Upper lobe of right lung (tissue), 1 donor: ENCODE measurements at regions not wholly inside any gene's neighbourhood (a gene's known extent, or its start where the extent isn't known, plus 50 kb on each side); places are given as distances from the start of the nearest gene placed in this dataset.

Experiments used
- ATAC-seq: fragments of 200-7000 bp; cut with Tn5 transposase; one replicate; pipeline ENCODE4 v1.9.1; 2020; ENCODE audit warnings: mild to moderate bottlenecking, moderate library complexity
- DNase-seq: peaks from one replicate; pipeline ENCODE4 v3.0.0-alpha.2; 2020
- H3K27ac ChIP-seq: fragments of 200-600 bp; one replicate; pipeline ENCODE4 v1.8.0; 2022
- H3K27me3 ChIP-seq: fragments of 200-600 bp; one replicate; pipeline ENCODE4 v1.8.0; 2022; ENCODE audit warnings: mild to moderate bottlenecking
- H3K36me3 ChIP-seq: fragments of 200-600 bp; one replicate; pipeline ENCODE4 v1.8.0; 2022
- H3K4me1 ChIP-seq: fragments of 200-600 bp; one replicate; pipeline ENCODE4 v1.8.0; 2022
- H3K4me3 ChIP-seq: fragments of 200-600 bp; one replicate; pipeline ENCODE4 v1.8.0; 2022; ENCODE audit warnings: mild to moderate bottlenecking
- H3K9me3 ChIP-seq: fragments of 200-600 bp; one replicate; pipeline ENCODE4 v1.8.0; 2022
- intact Hi-C: fragments of 100-400 bp; cut with DNase I; formaldehyde crosslinking; loops from one replicate; pipeline ENCODE4 v1.11.0; 2022
- TF ChIP-seq, protein P1 (sequence below): fragments of 200-600 bp; IDR thresholded peaks from one replicate; pipeline ENCODE4 v1.8.0; 2022; ENCODE audit warnings: antibody characterized with exemption
- donor health status: DM: no; HTN: yes; CAD: no; lungs with severe emphysema.

DNA sequence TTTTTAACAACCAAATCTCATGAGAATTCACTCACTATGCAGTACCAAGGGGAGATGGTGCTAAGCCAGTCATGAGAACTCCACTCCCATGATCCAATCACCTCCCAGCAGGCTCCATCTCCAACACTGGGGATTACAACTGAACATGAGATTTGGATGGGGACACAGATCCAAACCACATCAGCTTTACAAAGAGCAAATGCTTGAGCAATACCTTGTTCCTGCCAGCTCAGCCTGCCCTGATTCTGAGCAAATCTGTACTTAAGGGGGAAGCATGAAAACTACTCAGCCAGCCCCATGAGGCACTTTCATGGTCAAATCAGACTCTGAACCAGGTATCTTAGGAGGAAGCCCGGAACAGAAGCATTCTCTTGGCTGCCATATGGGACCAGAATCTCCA lies 259.9 kb downstream of the TBC1D4 start:
- Histone ChIP-seq H3K27me3 (peaks cover 6% of the 10 kb centered on the region), H3K4me1 (peaks cover 13% of the 10 kb centered on the region), H3K27ac (no peak overlapping the region), H3K9me3 (no peaks in the 10 kb centered on the region), H3K36me3 (no peaks in the 10 kb centered on the region), H3K4me3 (no peak overlapping the region)
- no peak for DNase-seq
- TF ChIP-seq, protein P1, sequence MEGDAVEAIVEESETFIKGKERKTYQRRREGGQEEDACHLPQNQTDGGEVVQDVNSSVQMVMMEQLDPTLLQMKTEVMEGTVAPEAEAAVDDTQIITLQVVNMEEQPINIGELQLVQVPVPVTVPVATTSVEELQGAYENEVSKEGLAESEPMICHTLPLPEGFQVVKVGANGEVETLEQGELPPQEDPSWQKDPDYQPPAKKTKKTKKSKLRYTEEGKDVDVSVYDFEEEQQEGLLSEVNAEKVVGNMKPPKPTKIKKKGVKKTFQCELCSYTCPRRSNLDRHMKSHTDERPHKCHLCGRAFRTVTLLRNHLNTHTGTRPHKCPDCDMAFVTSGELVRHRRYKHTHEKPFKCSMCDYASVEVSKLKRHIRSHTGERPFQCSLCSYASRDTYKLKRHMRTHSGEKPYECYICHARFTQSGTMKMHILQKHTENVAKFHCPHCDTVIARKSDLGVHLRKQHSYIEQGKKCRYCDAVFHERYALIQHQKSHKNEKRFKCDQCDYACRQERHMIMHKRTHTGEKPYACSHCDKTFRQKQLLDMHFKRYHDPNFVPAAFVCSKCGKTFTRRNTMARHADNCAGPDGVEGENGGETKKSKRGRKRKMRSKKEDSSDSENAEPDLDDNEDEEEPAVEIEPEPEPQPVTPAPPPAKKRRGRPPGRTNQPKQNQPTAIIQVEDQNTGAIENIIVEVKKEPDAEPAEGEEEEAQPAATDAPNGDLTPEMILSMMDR: no peak
- no peak for ATAC-seq
- intact Hi-C loops: no loop called here

DNA sequence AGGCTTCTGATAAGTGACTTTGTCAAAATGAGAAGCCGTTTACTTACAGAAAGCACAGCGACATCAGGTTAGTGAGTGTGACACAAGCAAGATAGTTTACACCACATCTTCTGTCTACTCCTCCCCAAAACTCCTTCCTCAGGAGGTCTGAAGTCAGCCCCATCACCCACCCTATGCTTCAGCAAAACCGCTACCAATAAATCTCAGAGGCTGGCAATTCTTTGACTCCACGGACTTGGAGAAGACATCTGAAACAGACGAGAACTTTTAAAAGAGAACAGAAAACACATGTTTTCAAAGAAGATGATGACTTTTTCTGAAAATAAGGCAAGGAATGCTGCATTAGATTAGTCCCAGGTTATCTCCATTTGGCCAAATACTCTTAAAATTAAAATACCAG lies 261.1 kb downstream of the TBC1D4 start:
- intact Hi-C loops: no loop called here

DNA sequence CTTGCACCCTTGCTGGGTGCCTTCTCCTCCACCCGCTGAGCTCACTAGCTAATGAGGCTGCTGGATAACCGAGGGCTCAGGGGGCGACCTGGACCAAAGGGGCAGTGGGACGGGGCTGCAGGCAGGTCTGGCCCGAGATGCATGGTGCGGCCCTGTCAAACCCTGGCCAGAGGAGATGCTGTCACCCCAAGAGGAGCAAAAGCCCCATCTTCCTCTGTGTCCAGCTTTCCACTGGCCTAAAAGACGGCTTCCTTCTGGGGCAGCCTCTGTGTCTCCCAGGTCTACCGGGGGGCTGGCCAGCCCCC lies 261.8 kb downstream of the TBC1D4 start:
- Histone ChIP-seq H3K27me3 (peaks cover 6% of the 10 kb centered on the region), H3K4me1 (peaks cover 5% of the 10 kb centered on the region), H3K36me3 (no peaks in the 10 kb centered on the region), H3K9me3 (no peaks in the 10 kb centered on the region), H3K27ac (no peak overlapping the region), H3K4me3 (no peak overlapping the region)
- no peak for DNase-seq
- intact Hi-C loops: no loop called here
- ATAC-seq: no peak
- TF ChIP-seq, protein P1: no peak

More for the DNA sequence above, 261.1 kb downstream of the TBC1D4 start:
- H3K27ac ChIP-seq: no peak overlapping the region
- no peak for ATAC-seq
- H3K9me3 ChIP-seq: no peaks in the 10 kb centered on the region
- TF ChIP-seq, protein P1: no peak
- peaks cover 6% of the 10 kb centered on the region for H3K27me3 ChIP-seq
- H3K4me3 ChIP-seq: no peak overlapping the region
- no peaks in the 10 kb centered on the region for H3K36me3 ChIP-seq
- no peak for DNase-seq
- H3K4me1 ChIP-seq: peaks cover 5% of the 10 kb centered on the region

DNA sequence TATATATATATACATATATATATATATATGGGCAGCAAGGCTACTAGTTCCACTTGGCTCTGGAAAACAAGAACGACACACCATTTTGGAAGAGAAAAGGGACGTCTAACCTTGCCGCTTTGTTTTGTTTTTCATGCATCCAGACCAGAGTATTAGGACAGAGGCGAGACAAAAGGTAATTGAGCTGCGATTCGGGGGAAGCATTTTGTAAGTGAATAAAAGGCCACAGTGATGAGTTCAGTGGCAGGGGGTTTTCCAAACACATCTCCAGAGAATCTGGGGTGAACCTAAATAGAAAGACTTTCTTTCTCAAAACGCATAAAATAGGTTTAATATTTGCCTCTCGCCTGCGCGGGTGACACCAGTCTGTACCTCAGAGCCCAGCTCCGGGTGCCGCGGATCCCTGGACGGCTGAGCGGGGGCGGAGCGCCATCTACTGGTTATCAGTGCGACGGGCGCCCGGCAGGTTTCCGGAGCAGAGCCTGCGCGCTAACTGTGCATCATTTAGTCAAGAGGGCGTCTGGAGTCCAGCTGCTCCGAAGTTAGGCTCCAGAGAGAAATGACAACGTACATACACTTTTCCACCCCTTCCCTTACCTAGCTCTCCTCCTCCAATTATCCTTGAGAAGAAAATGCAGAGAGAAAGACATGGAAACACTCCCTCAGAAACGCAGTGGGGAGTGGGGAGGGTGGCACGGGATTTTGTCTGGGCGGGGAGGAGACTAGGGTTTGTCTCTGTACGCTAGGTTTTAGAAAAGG lies 262.3 kb downstream of the TBC1D4 start:
- peak; percentile 97 for ATAC-seq
- DNase-seq: peak; percentile 89
- Histone ChIP-seq H3K4me1 (peaks cover 5% of the 10 kb centered on the region), H3K4me3 (no peak overlapping the region), H3K27ac (no peak overlapping the region), H3K36me3 (no peaks in the 10 kb centered on the region), H3K27me3 (peaks cover 6% of the 10 kb centered on the region), H3K9me3 (no peaks in the 10 kb centered on the region)
- intact Hi-C loops: no loop called here
- TF ChIP-seq, protein P1: peak; percentile 94

DNA sequence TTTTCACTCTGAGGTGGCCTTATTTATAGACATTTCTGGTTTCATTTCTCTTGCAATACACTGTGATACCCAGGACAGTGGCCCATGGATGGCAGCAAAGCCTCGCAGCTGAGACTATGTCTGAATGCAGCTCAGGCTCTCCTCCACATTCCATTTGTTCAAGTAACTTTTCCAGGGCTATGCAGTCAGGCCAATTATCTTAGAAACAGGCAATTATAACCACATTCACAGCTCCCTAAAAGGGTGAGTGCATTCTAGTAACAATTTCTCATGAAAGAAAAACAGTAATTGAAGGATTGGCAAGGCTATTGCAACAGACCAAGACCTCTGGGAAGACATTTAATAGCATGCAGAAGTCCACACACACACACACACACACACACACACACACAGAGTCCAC lies 264.0 kb downstream of the TBC1D4 start:
- H3K27me3 ChIP-seq: peaks cover 6% of the 10 kb centered on the region
- DNase-seq (no peak), ATAC-seq (no peak)
- H3K27ac ChIP-seq: no peak overlapping the region
- TF ChIP-seq, protein P1: no peak
- no peaks in the 10 kb centered on the region for H3K36me3 ChIP-seq
- peaks cover 5% of the 10 kb centered on the region for H3K4me1 ChIP-seq
- no peak overlapping the region for H3K4me3 ChIP-seq
- intact Hi-C loops: no loop called here
- no peaks in the 10 kb centered on the region for H3K9me3 ChIP-seq

DNA sequence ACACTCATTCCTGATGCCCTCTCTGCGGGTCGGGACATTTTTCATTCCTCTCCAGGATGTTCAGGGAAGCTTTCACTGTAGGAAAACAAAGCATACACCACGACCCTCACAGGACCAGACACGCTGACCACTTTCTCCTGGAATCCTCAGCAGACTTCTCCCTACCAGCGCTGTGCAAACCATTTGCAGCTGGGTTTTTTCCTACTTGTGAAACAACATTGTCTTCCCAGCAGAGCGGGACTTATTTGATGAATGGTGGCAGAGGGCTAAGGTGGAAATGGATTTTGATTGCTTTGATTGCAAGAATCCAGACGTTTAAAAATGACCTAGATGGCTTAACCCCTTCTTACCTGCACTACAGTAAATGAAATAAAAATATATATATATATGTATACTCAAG lies 265.9 kb downstream of the TBC1D4 start:
- DNase-seq: no peak
- TF ChIP-seq, protein P1: no peak
- intact Hi-C loops: no loop called here
- Histone ChIP-seq H3K27me3 (peaks cover 6% of the 10 kb centered on the region), H3K36me3 (no peaks in the 10 kb centered on the region), H3K4me3 (no peak overlapping the region), H3K4me1 (peaks cover 5% of the 10 kb centered on the region), H3K27ac (no peak overlapping the region), H3K9me3 (no peaks in the 10 kb centered on the region)
- no peak for ATAC-seq
